ENCODE measurements at regions not wholly inside any gene's neighbourhood (a gene's known extent, or its start where the extent isn't known, plus 50 kb on each side); places are given as distances from the start of the nearest gene placed in this dataset.

- Histone ChIP-seq H3K4me3 (ENCODE audit: low read depth, low read length, poor library complexity, severe bottlenecking) (no peak overlapping the region), H3K4me2 (ENCODE audit: low read length) (no peak overlapping the region), H3K9me2 (ENCODE audit: insufficient read depth, low read length) (no peaks in the 10 kb centered on the region), H3K27ac (ENCODE audit: low read depth, low read length, poor library complexity, severe bottlenecking) (no peak overlapping the region), H2AFZ (ENCODE audit: low read length) (no peak overlapping the region), H3K36me3 (ENCODE audit: insufficient read depth, low read length) (no peaks in the 10 kb centered on the region), H3K9me3 (ENCODE audit: low read length) (no peaks in the 10 kb centered on the region), H3K79me2 (ENCODE audit: insufficient read depth, low read depth, low read length) (no peaks in the 10 kb centered on the region), H4K20me1 (ENCODE audit: insufficient read depth, low read length) (no peaks in the 10 kb centered on the region), H3K4me1 (ENCODE audit: insufficient read depth, low read length, poor library complexity, severe bottlenecking) (no peaks in the 10 kb centered on the region)
- no peak for DNase-seq (ENCODE audit: low spot score)
- TF ChIP-seq CTCF (conservative IDR thresholded peaks at IDR 0.05; ENCODE audit: low read length) (no peak), EZH2phosphoT487 (IDR thresholded peaks at IDR 0.05; ENCODE audit: borderline replicate concordance, low read depth, low read length) (no peak)
- no TSS peak for BruUV-seq (replicated peaks)
- ChIA-PET POLR2A (no interaction called here), CTCF (ENCODE audit: unreplicated experiment) (no interaction called here)
- intact Hi-C loops (cut with micrococcal nuclease; ENCODE audit: unreplicated experiment) = no loop called here
Measured at GRCh38 chr5:90279091-90279490, 130.5 kb downstream of the CETN3 start.

DNA sequence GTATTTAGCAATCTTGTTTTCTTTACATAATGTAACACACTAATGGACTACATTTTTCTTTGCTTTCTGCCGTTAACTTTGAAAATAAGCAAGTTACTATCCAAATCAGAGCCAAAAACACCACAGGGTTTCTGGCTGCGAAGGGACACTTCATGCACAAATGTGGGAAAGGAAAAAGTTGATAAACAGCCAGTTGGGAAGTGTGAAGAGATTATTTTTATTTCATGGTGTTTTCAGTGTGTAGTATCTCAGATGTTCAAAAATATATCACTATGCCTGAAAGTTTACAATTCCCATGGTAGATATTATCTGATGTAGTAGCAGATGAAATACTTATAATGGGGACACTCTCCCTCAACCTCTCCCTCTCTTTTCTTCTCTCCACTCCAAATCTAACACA is 135.3 kb downstream of the CETN3 start:
- POLR2A ChIA-PET = no interaction called here
- H4K20me1 ChIP-seq (ENCODE audit: insufficient read depth, low read length) = no peaks in the 10 kb centered on the region
- no TSS peak for BruUV-seq (replicated peaks)
- CTCF ChIA-PET (ENCODE audit: unreplicated experiment) = no interaction called here
- H3K79me2 ChIP-seq (ENCODE audit: insufficient read depth, low read depth, low read length) = no peaks in the 10 kb centered on the region
- no peaks in the 10 kb centered on the region for H3K9me2 ChIP-seq (ENCODE audit: insufficient read depth, low read length)
- no peak for TF ChIP-seq EZH2phosphoT487 (IDR thresholded peaks at IDR 0.05; ENCODE audit: borderline replicate concordance, low read depth, low read length)
- no peak for TF ChIP-seq CTCF (conservative IDR thresholded peaks at IDR 0.05; ENCODE audit: low read length)
- H3K4me2 ChIP-seq (ENCODE audit: low read length) = no peak overlapping the region
- H3K4me1 ChIP-seq (ENCODE audit: insufficient read depth, low read length, poor library complexity, severe bottlenecking) = no peaks in the 10 kb centered on the region
- H3K27ac ChIP-seq (ENCODE audit: low read depth, low read length, poor library complexity, severe bottlenecking) = no peak overlapping the region
- DNase-seq (ENCODE audit: low spot score) = no peak
- intact Hi-C loops (cut with micrococcal nuclease; ENCODE audit: unreplicated experiment) = no loop called here
- H3K4me3 ChIP-seq (ENCODE audit: low read depth, low read length, poor library complexity, severe bottlenecking) = no peak overlapping the region
- no peaks in the 10 kb centered on the region for H3K36me3 ChIP-seq (ENCODE audit: insufficient read depth, low read length)
- no peaks in the 10 kb centered on the region for H3K9me3 ChIP-seq (ENCODE audit: low read length)
- H2AFZ ChIP-seq (ENCODE audit: low read length) = no peak overlapping the region

GRCh38 chr5:90267646-90268045 is 141.9 kb downstream of the CETN3 start:
- TF ChIP-seq EZH2phosphoT487 (IDR thresholded peaks at IDR 0.05; ENCODE audit: borderline replicate concordance, low read depth, low read length) (no peak), CTCF (conservative IDR thresholded peaks at IDR 0.05; ENCODE audit: low read length) (no peak)
- intact Hi-C loops (cut with micrococcal nuclease; ENCODE audit: unreplicated experiment) = loop anchor here (5.0 to 10.0 kb wide), 2 partner anchors 517 to 1540 kb away; no protein-coding TSS in a partner anchor
- H3K36me3 ChIP-seq (ENCODE audit: insufficient read depth, low read length) = no peaks in the 10 kb centered on the region
- no peak for DNase-seq (ENCODE audit: low spot score)
- ChIA-PET POLR2A (no interaction called here), CTCF (ENCODE audit: unreplicated experiment) (no interaction called here)
- BruUV-seq (replicated peaks) = no TSS peak
- H3K4me1 ChIP-seq (ENCODE audit: insufficient read depth, low read length, poor library complexity, severe bottlenecking) = no peaks in the 10 kb centered on the region
- H3K9me2 ChIP-seq (ENCODE audit: insufficient read depth, low read length) = no peaks in the 10 kb centered on the region
- no peak overlapping the region for H3K27ac ChIP-seq (ENCODE audit: low read depth, low read length, poor library complexity, severe bottlenecking)
- no peak overlapping the region for H3K4me2 ChIP-seq (ENCODE audit: low read length)
- no peaks in the 10 kb centered on the region for H3K9me3 ChIP-seq (ENCODE audit: low read length)
- H3K79me2 ChIP-seq (ENCODE audit: insufficient read depth, low read depth, low read length) = no peaks in the 10 kb centered on the region
- H2AFZ ChIP-seq (ENCODE audit: low read length) = no peak overlapping the region
- no peaks in the 10 kb centered on the region for H4K20me1 ChIP-seq (ENCODE audit: insufficient read depth, low read length)
- H3K4me3 ChIP-seq (ENCODE audit: low read depth, low read length, poor library complexity, severe bottlenecking) = no peak overlapping the region

Data from OCI-LY7 (cell line).